ENCODE measurements at regions not wholly inside any gene's neighbourhood (a gene's known extent, or its start where the extent isn't known, plus 50 kb on each side); places are given as distances from the start of the nearest gene placed in this dataset.

DNA sequence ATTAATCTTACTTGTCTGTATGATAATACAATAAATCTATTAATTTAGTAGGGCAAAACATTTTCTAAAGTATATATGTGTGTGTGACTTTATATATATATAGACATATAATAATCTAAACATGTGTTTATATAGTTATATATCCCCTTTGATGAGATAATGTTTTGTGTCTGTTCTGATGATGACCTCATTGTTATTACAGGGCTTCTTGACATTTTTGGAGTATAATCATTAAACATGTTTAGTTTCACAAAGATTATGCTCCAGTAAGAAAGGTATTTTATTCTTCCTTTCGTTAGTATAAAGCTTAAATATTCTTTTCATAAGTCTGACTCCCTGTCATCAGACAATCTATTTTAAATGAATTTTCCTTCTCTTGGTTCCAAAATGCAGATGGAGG is 62.3 kb upstream of the CABCOCO1 start:
- in situ Hi-C loops (cut with MboI; ENCODE audit: low pct_unique_long_range_greater_than_20kb, low sequenced_read_pairs, unreplicated experiment), result no loop called here
- TF ChIP-seq, protein P1, sequence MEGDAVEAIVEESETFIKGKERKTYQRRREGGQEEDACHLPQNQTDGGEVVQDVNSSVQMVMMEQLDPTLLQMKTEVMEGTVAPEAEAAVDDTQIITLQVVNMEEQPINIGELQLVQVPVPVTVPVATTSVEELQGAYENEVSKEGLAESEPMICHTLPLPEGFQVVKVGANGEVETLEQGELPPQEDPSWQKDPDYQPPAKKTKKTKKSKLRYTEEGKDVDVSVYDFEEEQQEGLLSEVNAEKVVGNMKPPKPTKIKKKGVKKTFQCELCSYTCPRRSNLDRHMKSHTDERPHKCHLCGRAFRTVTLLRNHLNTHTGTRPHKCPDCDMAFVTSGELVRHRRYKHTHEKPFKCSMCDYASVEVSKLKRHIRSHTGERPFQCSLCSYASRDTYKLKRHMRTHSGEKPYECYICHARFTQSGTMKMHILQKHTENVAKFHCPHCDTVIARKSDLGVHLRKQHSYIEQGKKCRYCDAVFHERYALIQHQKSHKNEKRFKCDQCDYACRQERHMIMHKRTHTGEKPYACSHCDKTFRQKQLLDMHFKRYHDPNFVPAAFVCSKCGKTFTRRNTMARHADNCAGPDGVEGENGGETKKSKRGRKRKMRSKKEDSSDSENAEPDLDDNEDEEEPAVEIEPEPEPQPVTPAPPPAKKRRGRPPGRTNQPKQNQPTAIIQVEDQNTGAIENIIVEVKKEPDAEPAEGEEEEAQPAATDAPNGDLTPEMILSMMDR (IDR thresholded peaks at IDR 0.05; ENCODE audit: extremely low read depth, insufficient read depth, missing control alignments), result no peak

DNA sequence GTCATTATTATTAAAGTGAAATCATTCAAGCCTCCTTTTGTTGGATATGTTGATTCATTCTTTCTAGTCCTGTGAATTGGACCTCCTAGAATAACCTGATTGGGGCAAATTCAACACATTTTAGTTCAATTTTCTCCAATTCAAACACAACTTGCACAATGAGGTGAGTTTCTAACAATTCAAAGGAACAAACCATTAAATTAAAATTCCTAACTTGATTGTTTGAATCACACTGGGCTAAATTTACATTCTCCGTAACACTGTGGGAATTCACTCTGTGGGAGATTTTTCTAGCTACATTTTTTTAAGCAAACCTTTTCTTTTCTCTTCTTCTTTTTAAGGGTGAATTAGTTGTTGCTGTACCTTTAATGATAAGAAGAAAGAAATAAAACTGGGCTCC is 68.3 kb upstream of the CABCOCO1 start:
- no peak for DNase-seq (ENCODE audit: low spot score)
- in situ Hi-C loops (cut with MboI; ENCODE audit: low pct_unique_long_range_greater_than_20kb, low sequenced_read_pairs, unreplicated experiment), result no loop called here
- TF ChIP-seq, protein P1 (IDR thresholded peaks at IDR 0.05; ENCODE audit: extremely low read depth, insufficient read depth, missing control alignments), result no peak

More for the DNA sequence above, 62.3 kb upstream of the CABCOCO1 start:
- DNase-seq (ENCODE audit: low spot score), result no peak

DNA sequence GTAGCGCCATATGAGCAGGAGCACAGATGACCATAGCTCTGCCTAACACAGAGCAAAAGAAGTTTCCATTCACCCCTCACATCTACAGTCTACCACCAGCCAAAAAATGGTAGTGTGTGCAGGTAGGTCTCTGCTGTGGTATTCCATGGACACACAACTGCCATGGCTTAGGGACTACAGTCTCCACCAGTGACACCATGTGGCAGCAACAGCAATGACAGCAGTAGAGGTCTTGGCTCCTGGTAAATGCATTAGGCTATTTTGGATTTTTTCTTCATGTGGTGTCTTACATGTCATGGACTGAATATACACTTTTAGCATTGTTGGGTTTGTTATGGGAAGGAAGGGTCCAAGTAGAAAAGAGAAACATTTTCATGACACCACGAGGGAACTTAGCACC is 70.1 kb upstream of the CABCOCO1 start:
- in situ Hi-C loops (cut with MboI; ENCODE audit: low pct_unique_long_range_greater_than_20kb, low sequenced_read_pairs, unreplicated experiment), result no loop called here
- DNase-seq (ENCODE audit: low spot score), result no peak
- TF ChIP-seq, protein P1 (IDR thresholded peaks at IDR 0.05; ENCODE audit: extremely low read depth, insufficient read depth, missing control alignments), result peak; percentile 34

DNA sequence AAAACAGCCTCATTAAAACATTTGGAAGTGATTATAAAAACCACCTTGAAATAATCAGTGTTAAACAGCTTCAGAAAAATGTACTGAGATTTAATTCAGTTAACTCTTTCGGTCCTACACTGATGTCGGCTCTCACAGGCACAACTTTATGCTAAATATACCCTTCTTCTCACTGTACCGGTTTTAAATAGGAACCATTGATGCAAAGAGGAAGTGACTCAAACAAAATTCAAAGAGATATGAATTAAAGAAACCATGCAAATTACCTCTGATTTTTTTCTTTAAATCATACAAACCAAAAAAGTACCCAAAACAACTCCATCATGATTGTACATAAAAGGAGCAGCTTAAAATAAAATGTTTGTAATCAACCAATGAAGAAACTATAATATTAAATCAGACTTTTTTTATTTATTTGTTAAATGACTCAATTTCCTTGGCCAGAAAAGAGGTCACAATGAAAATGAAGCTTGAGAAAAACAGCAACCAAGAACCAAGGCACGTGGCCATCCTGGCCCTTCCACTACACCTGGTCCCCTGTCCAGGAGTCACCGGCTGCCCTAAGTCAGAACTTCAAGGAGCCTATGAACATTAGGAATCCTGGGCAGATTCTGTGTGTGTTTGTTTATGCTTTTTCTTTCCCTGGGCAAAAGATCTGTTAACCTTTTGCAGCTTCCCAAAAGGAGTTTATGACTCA is 73.0 kb upstream of the CABCOCO1 start:
- DNase-seq (ENCODE audit: low spot score), result no peak
- in situ Hi-C loops (cut with MboI; ENCODE audit: low pct_unique_long_range_greater_than_20kb, low sequenced_read_pairs, unreplicated experiment), result no loop called here
- TF ChIP-seq, protein P1 (IDR thresholded peaks at IDR 0.05; ENCODE audit: extremely low read depth, insufficient read depth, missing control alignments), result no peak

DNA sequence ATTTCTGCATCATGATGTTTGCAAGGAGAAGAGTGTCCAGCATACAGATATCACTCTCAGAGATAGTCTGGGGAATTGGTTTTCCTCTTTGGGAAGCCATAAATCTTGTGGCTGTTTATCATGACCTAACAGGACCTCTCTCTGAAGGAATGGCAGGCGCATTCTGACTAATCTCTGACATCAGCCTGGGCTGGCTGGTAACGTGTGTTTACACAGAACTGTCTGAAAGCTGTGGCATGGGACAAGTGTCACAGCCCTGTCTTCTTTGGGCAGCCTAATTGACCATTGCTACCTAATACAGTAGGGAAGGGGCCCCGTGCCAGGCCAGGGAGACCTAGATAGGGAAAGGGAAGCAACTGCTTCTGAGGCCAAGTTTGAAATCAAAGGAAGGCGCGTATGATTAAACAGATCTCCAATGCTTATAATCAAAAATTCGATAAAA is 73.9 kb upstream of the CABCOCO1 start:
- TF ChIP-seq, protein P1 (IDR thresholded peaks at IDR 0.05; ENCODE audit: extremely low read depth, insufficient read depth, missing control alignments), result no peak
- DNase-seq (ENCODE audit: low spot score), result no peak
- in situ Hi-C loops (cut with MboI; ENCODE audit: low pct_unique_long_range_greater_than_20kb, low sequenced_read_pairs, unreplicated experiment), result no loop called here

DNA sequence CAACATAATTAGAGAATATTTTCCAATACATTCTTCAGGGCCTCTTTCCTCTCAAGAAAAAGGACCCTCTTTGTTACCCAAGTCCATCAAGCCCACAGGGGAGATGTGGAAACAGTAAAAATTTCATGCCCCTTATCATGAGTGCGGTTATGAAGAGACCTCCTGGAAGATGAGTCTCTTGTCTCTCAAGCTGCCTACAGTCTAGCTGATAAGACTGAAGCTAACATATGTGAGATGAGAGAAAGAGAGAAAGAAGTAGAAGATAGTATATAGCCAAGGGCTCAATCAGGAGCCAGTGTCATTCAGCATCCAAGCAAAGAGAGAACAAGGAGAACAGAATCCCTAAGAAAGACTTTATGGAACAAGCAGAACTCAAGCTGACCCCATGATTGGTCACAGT is 75.9 kb upstream of the CABCOCO1 start:
- in situ Hi-C loops (cut with MboI; ENCODE audit: low pct_unique_long_range_greater_than_20kb, low sequenced_read_pairs, unreplicated experiment), result no loop called here
- TF ChIP-seq, protein P1 (IDR thresholded peaks at IDR 0.05; ENCODE audit: extremely low read depth, insufficient read depth, missing control alignments), result no peak
- DNase-seq (ENCODE audit: low spot score), result no peak
